ENCODE measurements at regions not wholly inside any gene's neighbourhood (a gene's known extent, or its start where the extent isn't known, plus 50 kb on each side); places are given as distances from the start of the nearest gene placed in this dataset.

GRCh38 chr7:25820432-25821040, 331.5 kb upstream of the NFE2L3 start:
- ChIA-PET CTCF (interaction anchor here (1.3 to 2.3 kb wide), 7 partner anchors 9 to 33 kb away, joined by 3 to 9 read pairs (median 4); no protein-coding TSS in a partner anchor), POLR2A (no interaction called here)
- DNase-seq (ENCODE audit: low read depth, low spot score), result no peak
- TF ChIP-seq CTCF (IDR thresholded peaks at IDR 0.05; ENCODE audit: insufficient read depth, low read length, missing control alignments), result no peak
- H3K4me3 ChIP-seq (ENCODE audit: low read depth, low read length), result no peak overlapping the region

DNA sequence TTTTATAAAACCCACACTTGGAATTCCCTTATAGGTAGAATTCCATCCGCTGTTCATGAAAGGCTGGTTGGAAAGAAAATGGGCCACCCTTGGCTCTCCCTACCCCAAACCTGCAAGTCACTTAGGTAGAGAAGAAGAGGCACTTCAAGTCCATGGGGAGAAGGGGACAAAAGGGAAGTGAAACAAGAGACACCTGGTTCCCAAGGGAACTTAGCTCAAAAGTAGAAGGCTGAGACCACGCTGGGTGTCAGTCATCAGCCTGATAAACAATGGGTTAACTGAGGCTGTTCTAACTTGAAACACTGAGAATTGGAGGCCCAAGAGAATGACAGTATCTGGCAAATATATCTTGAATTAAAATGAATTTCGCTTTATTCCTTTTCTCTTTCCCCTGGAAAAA, 330.8 kb upstream of the NFE2L3 start:
- POLR2A ChIA-PET, result no interaction called here
- H3K4me3 ChIP-seq (ENCODE audit: low read depth, low read length), result no peak overlapping the region
- DNase-seq (ENCODE audit: low read depth, low spot score), result no peak
- TF ChIP-seq CTCF (IDR thresholded peaks at IDR 0.05; ENCODE audit: insufficient read depth, low read length, missing control alignments), result no peak
- CTCF ChIA-PET, result interaction anchor here (1.0 to 2.3 kb wide), 4 partner anchors 8 to 256 kb away, joined by 3 to 9 read pairs (median 4); no protein-coding TSS in a partner anchor

GRCh38 chr7:25822823-25823222, 329.2 kb upstream of the NFE2L3 start:
- DNase-seq (ENCODE audit: low read depth, low spot score), result no peak
- CTCF ChIA-PET, result interaction anchor here (1.4 kb wide), 1 partner anchor 11 kb away, joined by 4 read pairs; no protein-coding TSS in a partner anchor
- POLR2A ChIA-PET, result no interaction called here
- H3K4me3 ChIP-seq (ENCODE audit: low read depth, low read length), result no peak overlapping the region
- no peak for TF ChIP-seq CTCF (IDR thresholded peaks at IDR 0.05; ENCODE audit: insufficient read depth, low read length, missing control alignments)

DNA sequence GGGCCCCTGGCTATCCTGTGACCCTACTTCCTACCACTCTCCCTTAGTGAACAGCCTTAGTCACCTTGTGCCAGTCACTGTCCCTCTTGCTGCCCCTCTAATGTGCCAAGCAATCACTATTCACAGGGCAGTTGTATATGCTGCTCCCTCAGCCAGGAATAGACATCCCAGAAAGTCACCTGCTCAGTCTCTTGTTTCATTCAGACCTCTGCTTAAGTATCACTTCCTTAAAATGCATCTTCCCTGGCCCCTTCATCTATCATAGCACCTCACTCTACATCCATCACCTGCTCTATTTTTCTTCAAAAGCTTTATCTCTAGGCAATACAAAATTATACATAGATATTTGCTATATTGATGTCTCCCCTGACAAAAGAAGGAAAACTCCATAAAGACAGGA, 328.4 kb upstream of the NFE2L3 start:
- no peak for DNase-seq (ENCODE audit: low read depth, low spot score)
- no peak overlapping the region for H3K4me3 ChIP-seq (ENCODE audit: low read depth, low read length)
- ChIA-PET POLR2A (no interaction called here), CTCF (no interaction called here)
- TF ChIP-seq CTCF (IDR thresholded peaks at IDR 0.05; ENCODE audit: insufficient read depth, low read length, missing control alignments), result no peak

GRCh38 chr7:25828468-25828867, 323.5 kb upstream of the NFE2L3 start:
- no peak for TF ChIP-seq CTCF (IDR thresholded peaks at IDR 0.05; ENCODE audit: insufficient read depth, low read length, missing control alignments)
- POLR2A ChIA-PET, result no interaction called here
- no peak overlapping the region for H3K4me3 ChIP-seq (ENCODE audit: low read depth, low read length)
- no peak for DNase-seq (ENCODE audit: low read depth, low spot score)
- CTCF ChIA-PET, result interaction anchor here (2.4 kb wide), 1 partner anchor 8 kb away, joined by 9 read pairs; no protein-coding TSS in a partner anchor

DNA sequence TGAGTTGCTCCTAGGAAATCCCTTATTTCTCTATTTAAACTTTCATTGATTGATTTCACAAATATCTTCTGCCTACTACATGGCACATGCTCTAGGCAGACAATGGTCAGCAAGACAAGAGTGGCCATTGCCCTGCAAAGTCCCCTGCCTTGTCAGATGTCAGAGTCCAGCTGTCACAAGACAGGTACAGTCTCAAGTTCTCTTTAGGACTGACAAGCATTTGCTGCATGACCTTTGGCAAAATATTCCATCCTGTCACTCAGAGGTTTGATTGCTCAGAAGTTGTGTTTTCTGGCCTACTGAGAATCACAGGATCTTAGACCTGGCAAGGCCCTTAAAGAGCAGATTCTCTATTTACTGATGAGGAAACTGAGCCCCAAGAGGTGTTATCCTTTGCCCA, 322.3 kb upstream of the NFE2L3 start:
- POLR2A ChIA-PET, result no interaction called here

More for the DNA sequence above, 322.3 kb upstream of the NFE2L3 start:
- CTCF ChIA-PET, result interaction anchor here (2.4 kb wide), 1 partner anchor 9 kb away, joined by 9 read pairs; no protein-coding TSS in a partner anchor
- H3K4me3 ChIP-seq (ENCODE audit: low read depth, low read length), result no peak overlapping the region
- TF ChIP-seq CTCF (IDR thresholded peaks at IDR 0.05; ENCODE audit: insufficient read depth, low read length, missing control alignments), result no peak
- DNase-seq (ENCODE audit: low read depth, low spot score), result no peak

Measured in AG04449 (cell line).